Transverse colon (tissue), 3 donors: ENCODE measurements at regions not wholly inside any gene's neighbourhood (a gene's known extent, or its start where the extent isn't known, plus 50 kb on each side); places are given as distances from the start of the nearest gene placed in this dataset.

Experiments
- CTCF ChIP-seq, 5 experiments: fragments of 200-600 bp in 3 of 5; fragments of 450-650 bp in 2 of 5; sonication (generic) in 3 of 5; IDR thresholded peaks; 1 replicate in 2 of 5; 2 replicates in 3 of 5; pipeline ENCODE4 v1.5.1; 2016 to 2017; ENCODE audit warnings: antibody characterized with exemption in 5 of 5, inconsistent platforms in 3 of 5, mild to moderate bottlenecking in 2 of 5, moderate library complexity in 1 of 5
- POLR2A ChIP-seq: fragments of 450-650 bp; IDR thresholded peaks from one replicate; pipeline ENCODE4 v1.6.1; 2016; ENCODE audit warnings: antibody characterized with exemption, mild to moderate bottlenecking, moderate library complexity

- TF ChIP-seq CTCF (IDR thresholded peaks at IDR 0.05) (no peak), POLR2A (no peak)
These were observed 293.0 kb downstream of the OXSM start for GRCh38 chr3:26082911-26083310.
